Endothelial cell of umbilical vein (primary cell): ENCODE measurements at regions not wholly inside any gene's neighbourhood (a gene's known extent, or its start where the extent isn't known, plus 50 kb on each side); places are given as distances from the start of the nearest gene placed in this dataset.

Experiments
- BruUV-seq: library from RNA; stranded (reverse); fragments of 400-500 nt; replicated peaks from 2 replicates; lab custom pipeline; 2021; lab: Mats Ljungman, UMichigan
- CTCF ChIA-PET: fragments of 300-600, 350-600 bp; sonication (Branson Sonifier 250); formaldehyde crosslinking; loops from one replicate; lab custom pipeline; 2021; ENCODE audit warnings: antibody characterized with exemption, inconsistent platforms; lab: Charles Lee
- POLR2A ChIA-PET: fragments of 300-600, 350-600 bp; sonication (Branson Sonifier 250); formaldehyde crosslinking; loops from one replicate; lab custom pipeline; 2021; ENCODE audit warnings: antibody characterized with exemption, inconsistent platforms; lab: Charles Lee
- DNase-seq: peaks from one replicate; pipeline ENCODE4 v3.0.0-alpha.2; 2011; ENCODE audit warnings: low read depth, low spot score
- FAIRE-seq: peaks from 2 replicates; lab custom pipeline; 2011; peaks lifted over from hg19 to GRCh38; lab: Jason Lieb, UNC
- H2AFZ ChIP-seq: 2 replicates; pipeline ENCODE4 v1.6.0; 2012; ENCODE audit warnings: low read depth, low read length, control low read depth, inconsistent platforms
- H3K27ac ChIP-seq: 2 replicates; pipeline ENCODE4 v1.5.1; 2011; ENCODE audit warnings: low read depth, mild to moderate bottlenecking, control low read depth, low read length, moderate library complexity; ENCODE audit not compliant: insufficient read depth
- H3K27me3 ChIP-seq, 2 experiments: 2 replicates each; pipeline versions ENCODE4 v1.6.0 to v1.6.1; 2011; ENCODE audit warnings: low read length in 2 of 2, mixed read lengths in 1 of 2; ENCODE audit not compliant: control insufficient read depth in 2 of 2, insufficient read depth in 2 of 2
- H3K36me3 ChIP-seq, 2 experiments: 2 replicates in 1 of 2; 3 replicates in 1 of 2; pipeline ENCODE4 v1.5.1; 2011; ENCODE audit warnings: low read length in 2 of 2, mild to moderate bottlenecking in 1 of 2, moderate library complexity in 1 of 2; ENCODE audit not compliant: control insufficient read depth in 2 of 2, insufficient read depth in 2 of 2; ENCODE audit errors: extremely low read depth in 1 of 2
- H3K4me1 ChIP-seq: 3 replicates; pipeline ENCODE4 v1.5.1; 2011; ENCODE audit warnings: mild to moderate bottlenecking, low read length; ENCODE audit not compliant: control insufficient read depth, insufficient read depth; ENCODE audit errors: extremely low read depth
- H3K4me2 ChIP-seq: 2 replicates; pipeline ENCODE4 v1.6.1; 2011; ENCODE audit warnings: low read length, control low read depth, mixed read lengths; ENCODE audit not compliant: insufficient read depth
- H3K4me3 ChIP-seq, 3 experiments: fragments of 200-600 bp in 1 of 3; sonication (generic), shearing (Covaris generic) in 1 of 3; replicated peaks in 1 of 3; 2 replicates each; pipeline ENCODE4 v1.5.1; 2011 to 2016; ENCODE audit warnings: control low read depth in 3 of 3, low read length in 3 of 3, mild to moderate bottlenecking in 2 of 3, inconsistent platforms in 1 of 3, low read depth in 1 of 3, moderate library complexity in 1 of 3; ENCODE audit not compliant: insufficient read depth in 1 of 3
- H3K79me2 ChIP-seq: 2 replicates; pipeline ENCODE4 v1.6.0; 2012; ENCODE audit warnings: low read length, inconsistent platforms; ENCODE audit not compliant: control insufficient read depth, insufficient read depth
- H3K9ac ChIP-seq: replicated peaks from 2 replicates; pipeline ENCODE3; 2011; ENCODE audit warnings: low read length, control low read depth; ENCODE audit not compliant: insufficient read depth; ENCODE audit errors: extremely low read depth
- H3K9me1 ChIP-seq: replicated peaks from 3 replicates; pipeline ENCODE4 v1.6.0; 2011; ENCODE audit warnings: mild to moderate bottlenecking, low read length; ENCODE audit not compliant: control insufficient read depth, insufficient read depth; ENCODE audit errors: extremely low read depth
- H3K9me3 ChIP-seq: replicated peaks from 2 replicates; pipeline ENCODE4 v1.5.1; 2012; ENCODE audit warnings: low read length, inconsistent platforms; ENCODE audit not compliant: control insufficient read depth, insufficient read depth
- H4K20me1 ChIP-seq: replicated peaks from 2 replicates; pipeline ENCODE3; 2011; ENCODE audit warnings: mild to moderate bottlenecking, low read length; ENCODE audit not compliant: control insufficient read depth, insufficient read depth; ENCODE audit errors: extremely low read depth
- CTCF ChIP-seq, 2 donors: IDR thresholded peaks; 1 replicate in 1 of 2; 2 replicates in 1 of 2; pipeline ENCODE4 v1.5.1; 2011; ENCODE audit warnings: low read length in 2 of 2, mild to moderate bottlenecking in 2 of 2, moderate library complexity in 2 of 2, control low read depth in 1 of 2, inconsistent platforms in 1 of 2, low read depth in 1 of 2; ENCODE audit not compliant: insufficient read depth in 1 of 2; ENCODE audit errors: extremely low read depth in 1 of 2
- EZH2 ChIP-seq: IDR thresholded peaks from 2 replicates; pipeline ENCODE4 v1.6.1; 2012; ENCODE audit warnings: borderline replicate concordance, low read depth, mild to moderate bottlenecking, moderate library complexity, low read length, inconsistent platforms; ENCODE audit not compliant: severe bottlenecking
- FOS ChIP-seq: IDR thresholded peaks from 2 replicates; pipeline ENCODE4 v1.6.1; 2011; ENCODE audit warnings: mild to moderate bottlenecking, low read length, moderate library complexity, borderline replicate concordance; ENCODE audit not compliant: insufficient read depth
- GATA2 ChIP-seq: IDR thresholded peaks from 2 replicates; pipeline ENCODE4 v1.7.0; 2011; ENCODE audit warnings: low read depth, mild to moderate bottlenecking, moderate library complexity, mixed read lengths, low read length; ENCODE audit not compliant: insufficient read length, insufficient read depth
- JUN ChIP-seq: IDR thresholded peaks from 2 replicates; pipeline ENCODE4 v1.6.1; 2011; ENCODE audit warnings: borderline replicate concordance, low read depth; ENCODE audit not compliant: insufficient read length, insufficient read depth
- MAX ChIP-seq: IDR thresholded peaks from 2 replicates; pipeline ENCODE4 v1.6.1; 2011; ENCODE audit not compliant: insufficient read depth, insufficient read length
- MYC ChIP-seq: IDR thresholded peaks from one replicate; pipeline ENCODE4 v1.6.1; 2011; ENCODE audit warnings: mild to moderate bottlenecking, low read depth, low read length
- POLR2A ChIP-seq: IDR thresholded peaks from 2 replicates; pipeline ENCODE4 v1.6.1; 2012; ENCODE audit warnings: low read depth, mild to moderate bottlenecking, control low read depth, low read length
- POLR2AphosphoS5 ChIP-seq: IDR thresholded peaks from 2 replicates; pipeline ENCODE4 v1.6.1; 2012; ENCODE audit warnings: low read depth, mild to moderate bottlenecking, control low read depth, low read length, moderate library complexity; ENCODE audit not compliant: insufficient read depth
- dilution Hi-C: fragments of 300-500 bp; cut with MboI; formaldehyde crosslinking; loops from one replicate; pipeline ENCODE4 v1.15.0; 2019; ENCODE audit warnings: low sequenced_read_pairs; ENCODE audit not compliant: extremely low pct_ligation_motif_present
- intact Hi-C: fragments of 100-400 bp; cut with micrococcal nuclease; formaldehyde crosslinking; loops from one replicate; pipeline ENCODE4 v1.10.0; 2022

GRCh38 chr6:156717542-156717941, 59.6 kb upstream of the ARID1B start:
- TF ChIP-seq MAX, result no peak

GRCh38 chr6:156715839-156716238, 61.3 kb upstream of the ARID1B start:
- FAIRE-seq (no peak), DNase-seq (no peak)
- Histone ChIP-seq H3K79me2 (no peaks in the 10 kb centered on the region), H3K4me3 (no peak overlapping the region), H2AFZ (no peak overlapping the region), H4K20me1 (no peaks in the 10 kb centered on the region), H3K4me1 (peaks cover 3% of the 10 kb centered on the region), H3K9me3 (no peaks in the 10 kb centered on the region), H3K27me3 (peaks cover 5 to 9% of the 10 kb centered on the region in 2 experiments), H3K9me1 (no peaks in the 10 kb centered on the region), H3K9ac (no peak overlapping the region), H3K4me2 (no peak overlapping the region), H3K36me3 (no peaks in the 10 kb centered on the region), H3K27ac (no peak overlapping the region)
- dilution Hi-C loops, result no loop called here
- BruUV-seq, result no TSS peak
- POLR2A ChIA-PET, result interaction anchor here (0.6 kb wide), 1 partner anchor 503 kb away, joined by 3 read pairs; no protein-coding TSS in a partner anchor
- intact Hi-C loops, result no loop called here
- CTCF ChIA-PET, result no interaction called here
- TF ChIP-seq JUN (no peak), CTCF (IDR thresholded peaks at IDR 0.05; ENCODE audit: extremely low read depth in 1 of 2, insufficient read depth in 1 of 2, low read depth in 1 of 2, low read length in 2 of 2) (no peak), EZH2 (no peak), GATA2 (no peak), MYC (no peak), POLR2AphosphoS5 (no peak), MAX (no peak), POLR2A (no peak), FOS (no peak)

More at GRCh38 chr6:156717542-156717941, 59.6 kb upstream of the ARID1B start:
- FAIRE-seq (no peak), DNase-seq (no peak)
- Histone ChIP-seq H2AFZ (no peak overlapping the region), H3K9me3 (no peaks in the 10 kb centered on the region), H3K79me2 (no peaks in the 10 kb centered on the region), H3K9me1 (no peaks in the 10 kb centered on the region), H3K27me3 (peaks cover 5 to 9% of the 10 kb centered on the region in 2 experiments), H4K20me1 (no peaks in the 10 kb centered on the region), H3K4me3 (no peak overlapping the region), H3K36me3 (no peaks in the 10 kb centered on the region), H3K4me2 (no peak overlapping the region), H3K9ac (no peak overlapping the region), H3K4me1 (peaks cover 3% of the 10 kb centered on the region), H3K27ac (no peak overlapping the region)
- dilution Hi-C loops (no loop called here), intact Hi-C loops (no loop called here)
- no TSS peak for BruUV-seq
- ChIA-PET POLR2A (no interaction called here), CTCF (no interaction called here)
